ENCODE measurements at regions not wholly inside any gene's neighbourhood (a gene's known extent, or its start where the extent isn't known, plus 50 kb on each side); places are given as distances from the start of the nearest gene placed in this dataset.

DNA sequence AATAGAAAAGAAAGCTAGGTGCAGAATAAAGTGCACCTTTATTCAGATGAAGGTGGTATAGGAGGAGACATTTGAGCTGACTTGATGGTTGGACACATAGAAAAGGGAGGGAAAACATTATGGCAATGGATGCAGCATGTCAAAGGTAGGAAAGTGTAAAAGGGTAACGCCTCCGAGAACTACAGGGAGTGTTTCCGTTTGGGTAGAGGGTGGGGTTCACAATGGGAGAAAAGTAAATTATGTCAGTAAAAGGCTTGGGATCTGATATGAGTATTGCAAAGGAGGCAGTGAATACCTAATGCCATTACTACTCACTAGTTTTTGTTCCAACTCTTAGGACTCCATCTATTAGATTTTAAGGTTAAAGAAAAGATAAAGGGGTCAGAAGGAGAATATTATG is 59.5 kb downstream of the FAT3 start:
- Mint-ChIP-seq H3K4me1 (peaks cover 9 to 23% of the 10 kb centered on the region in 2 experiments), H3K36me3 (ENCODE audit: insufficient read depth in 1 of 3, low read depth in 3 of 3) (no peaks in the 10 kb centered on the region), H3K9me3 (no peaks in the 10 kb centered on the region; a peak in 1 of 5 replicates), H3K4me3 (no peak overlapping the region), H3K27me3 (ENCODE audit: low read depth) (no peaks in the 10 kb centered on the region), H3K27ac (no peak overlapping the region)
- no peak overlapping the region for H3K4ac ChIP-seq (ENCODE audit: low read depth, low read length)
- H3K4me1 ChIP-seq (ENCODE audit: insufficient read depth, low read length) = peaks cover 2% of the 10 kb centered on the region; the same call in 1 of the 2 replicates
- no peaks in the 10 kb centered on the region for H3K27me3 ChIP-seq (ENCODE audit: insufficient read depth, low read length)
- H3K4me2 ChIP-seq (ENCODE audit: insufficient read depth, insufficient read length, low read length) = no peak overlapping the region
- no peaks in the 10 kb centered on the region for H3K9me3 ChIP-seq (ENCODE audit: control insufficient read depth, low read depth, low read length)
- DNase-seq = no peak
- no peak overlapping the region for H3K56ac ChIP-seq (ENCODE audit: insufficient read length, low read depth, low read length)
- no CpG with 5 or more reads among the region's 3 CpGs for whole genome bisulfite sequencing (ENCODE audit: extremely low coverage, insufficient read length, low lambda C conversion rate)
- no peak overlapping the region for H3K9ac ChIP-seq (ENCODE audit: extremely low read depth, insufficient read length, low read length)
- H2BK5ac ChIP-seq (ENCODE audit: insufficient read length, low read length) = no peak overlapping the region
- H3K14ac ChIP-seq (ENCODE audit: insufficient read depth, low read length) = no peak overlapping the region
- H4K20me1 ChIP-seq (ENCODE audit: control insufficient read depth, insufficient read depth, insufficient read length) = no peaks in the 10 kb centered on the region
- no peak overlapping the region for H2BK12ac ChIP-seq (ENCODE audit: insufficient read length, low read depth, low read length)
- TF ChIP-seq, protein P1, sequence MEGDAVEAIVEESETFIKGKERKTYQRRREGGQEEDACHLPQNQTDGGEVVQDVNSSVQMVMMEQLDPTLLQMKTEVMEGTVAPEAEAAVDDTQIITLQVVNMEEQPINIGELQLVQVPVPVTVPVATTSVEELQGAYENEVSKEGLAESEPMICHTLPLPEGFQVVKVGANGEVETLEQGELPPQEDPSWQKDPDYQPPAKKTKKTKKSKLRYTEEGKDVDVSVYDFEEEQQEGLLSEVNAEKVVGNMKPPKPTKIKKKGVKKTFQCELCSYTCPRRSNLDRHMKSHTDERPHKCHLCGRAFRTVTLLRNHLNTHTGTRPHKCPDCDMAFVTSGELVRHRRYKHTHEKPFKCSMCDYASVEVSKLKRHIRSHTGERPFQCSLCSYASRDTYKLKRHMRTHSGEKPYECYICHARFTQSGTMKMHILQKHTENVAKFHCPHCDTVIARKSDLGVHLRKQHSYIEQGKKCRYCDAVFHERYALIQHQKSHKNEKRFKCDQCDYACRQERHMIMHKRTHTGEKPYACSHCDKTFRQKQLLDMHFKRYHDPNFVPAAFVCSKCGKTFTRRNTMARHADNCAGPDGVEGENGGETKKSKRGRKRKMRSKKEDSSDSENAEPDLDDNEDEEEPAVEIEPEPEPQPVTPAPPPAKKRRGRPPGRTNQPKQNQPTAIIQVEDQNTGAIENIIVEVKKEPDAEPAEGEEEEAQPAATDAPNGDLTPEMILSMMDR (conservative IDR thresholded peaks at IDR 0.05) = no peak
- H4K8ac ChIP-seq (replicated peaks; ENCODE audit: insufficient read length, low read depth, low read length) = no peak overlapping the region
- H4K91ac ChIP-seq (ENCODE audit: insufficient read length, low read depth, low read length) = no peak overlapping the region
- H3T11ph ChIP-seq (ENCODE audit: low read length) = no peak overlapping the region
- H3K23ac ChIP-seq (ENCODE audit: insufficient read length, low read depth, low read length) = no peak overlapping the region
- no peak overlapping the region for H3K27ac ChIP-seq (ENCODE audit: insufficient read length, low read depth, low read length)
- H3K79me2 ChIP-seq (ENCODE audit: insufficient read depth, low read length) = peaks cover 7% of the 10 kb centered on the region; the same call in 1 of the 2 replicates
- H2BK20ac ChIP-seq (ENCODE audit: low read depth, low read length, poor library complexity, severe bottlenecking) = no peak overlapping the region
- no peak overlapping the region for H3K18ac ChIP-seq (ENCODE audit: insufficient read length, low read depth, low read length)
- H3K23me2 ChIP-seq (ENCODE audit: insufficient read length, low read depth, low read length, poor library complexity, severe bottlenecking) = no peaks in the 10 kb centered on the region
- H2AFZ ChIP-seq (ENCODE audit: low read length) = no peak overlapping the region
- H2BK120ac ChIP-seq (ENCODE audit: low read depth, low read length, poor library complexity, severe bottlenecking) = no peak overlapping the region
- H3K79me1 ChIP-seq (ENCODE audit: insufficient read depth, low read depth, low read length, poor library complexity, severe bottlenecking) = no peaks in the 10 kb centered on the region
- no peak overlapping the region for H2AK5ac ChIP-seq (ENCODE audit: insufficient read length, low read length)
- H2BK15ac ChIP-seq (ENCODE audit: low read depth, low read length) = no peak overlapping the region
- no peak overlapping the region for H4K5ac ChIP-seq (ENCODE audit: insufficient read length, low read depth, low read length)
